Ovary (tissue), 3 donors: ENCODE measurements at regions not wholly inside any gene's neighbourhood (a gene's known extent, or its start where the extent isn't known, plus 50 kb on each side); places are given as distances from the start of the nearest gene placed in this dataset.

ENCODE experiments used
- CTCF ChIP-seq, 3 donors: fragments of 450-650 bp in 2 of 3; fragments of 200-600 bp in 1 of 3; IDR thresholded peaks; one replicate each; pipeline versions ENCODE4 v1.5.1 to v1.8.0; 2016 to 2022; ENCODE audit warnings: antibody characterized with exemption in 3 of 3, mild to moderate bottlenecking in 1 of 3
- EP300 ChIP-seq: sonication (generic); formaldehyde crosslinking; IDR thresholded peaks from one replicate; pipeline ENCODE4 v1.6.1; 2017; ENCODE audit warnings: antibody characterized with exemption
- POLR2A ChIP-seq: fragments of 450-650 bp; IDR thresholded peaks from one replicate; pipeline ENCODE4 v1.6.1; 2017; ENCODE audit warnings: antibody characterized with exemption, mild to moderate bottlenecking, moderate library complexity
- donor health status: DM: no; HTN: no; CAD: no.

DNA sequence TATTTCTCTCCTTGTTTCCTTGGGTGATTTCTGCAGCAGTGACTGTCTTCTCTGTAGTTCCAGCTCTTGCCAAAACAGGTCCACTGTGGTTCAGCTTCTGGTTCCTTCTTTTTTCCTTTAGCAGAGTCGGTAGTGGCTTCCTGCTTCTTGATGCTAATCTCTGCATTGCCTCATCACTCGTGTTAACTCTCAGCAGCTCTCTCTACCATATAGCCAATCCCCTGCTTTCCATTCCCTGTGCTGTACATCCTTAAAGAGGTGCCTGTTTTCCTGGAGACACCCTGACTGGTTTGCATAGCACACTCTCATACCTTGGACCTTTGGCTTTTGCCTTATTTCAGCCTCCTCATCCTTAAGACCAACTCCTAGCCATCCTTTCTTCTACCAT is 191.2 kb upstream of the LNX1 start:
- no peak for TF ChIP-seq CTCF (IDR thresholded peaks at IDR 0.05)
- TF ChIP-seq POLR2A, result no peak
- no peak for TF ChIP-seq EP300
